SK-N-SH (cell line): ENCODE measurements at regions not wholly inside any gene's neighbourhood (a gene's known extent, or its start where the extent isn't known, plus 50 kb on each side); places are given as distances from the start of the nearest gene placed in this dataset.

ENCODE experiments used
- CTCF ChIA-PET: fragments of 300-600, 350-600 bp; formaldehyde crosslinking; extraction: SDS; loops from one replicate; lab custom pipeline; 2021; lab: Yijun Ruan, JAX
- POLR2A ChIA-PET: fragments of 350-600 bp; sonication (Branson Sonifier 250); formaldehyde crosslinking; extraction: SDS; loops from one replicate; lab custom pipeline; 2020; ENCODE audit warnings: antibody characterized with exemption, inconsistent platforms; lab: Yijun Ruan, JAX
- DNase-seq: peaks from one replicate; pipeline ENCODE4 v3.0.0; 2012
- H2AFZ ChIP-seq: fragments of 200-600 bp; sonication (generic); 2 replicates; pipeline ENCODE4 v1.8.1; 2016; ENCODE audit warnings: antibody characterized with exemption, mild to moderate bottlenecking, low read depth
- H3F3A ChIP-seq: fragments of 200-600 bp; sonication (generic); replicated peaks from 2 replicates; pipeline ENCODE3; 2016; ENCODE audit warnings: antibody characterized with exemption, mild to moderate bottlenecking; ENCODE audit not compliant: insufficient read depth
- H3K27ac ChIP-seq, 2 experiments: fragments of 200-500 bp in 1 of 2; fragments of 200-600 bp in 1 of 2; sonication (Bioruptor generic) in 1 of 2; sonication (generic), shearing (Covaris generic) in 1 of 2; 2 replicates each; pipeline versions ENCODE4 v1.5.1 to v1.6.1; 2014 to 2016; ENCODE audit warnings: low read depth in 2 of 2, inconsistent platforms in 1 of 2, low read length in 1 of 2, mild to moderate bottlenecking in 1 of 2, mixed read lengths in 1 of 2
- H3K27me3 ChIP-seq: fragments of 200-600 bp; sonication (generic), shearing (Covaris generic); 2 replicates; pipeline ENCODE4 v1.6.1; 2016; ENCODE audit warnings: mixed run types; ENCODE audit not compliant: insufficient read depth
- H3K36me3 ChIP-seq, 2 experiments: fragments of 200-500 bp in 1 of 2; fragments of 200-600 bp in 1 of 2; sonication (Bioruptor generic) in 1 of 2; sonication (generic) in 1 of 2; replicated peaks in 1 of 2; 2 replicates each; pipeline versions ENCODE3 to v1.5.1; 2014 to 2016; ENCODE audit warnings: low read length in 1 of 2, mild to moderate bottlenecking in 1 of 2; ENCODE audit not compliant: insufficient read depth in 2 of 2, control insufficient read depth in 1 of 2
- H3K4me1 ChIP-seq, 2 experiments: fragments of 200-500 bp in 1 of 2; fragments of 200-600 bp in 1 of 2; sonication (Bioruptor generic) in 1 of 2; sonication (generic), shearing (Covaris generic) in 1 of 2; 2 replicates each; pipeline versions ENCODE4 v1.5.1 to v1.6.1; 2014 to 2016; ENCODE audit warnings: low read depth in 1 of 2, low read length in 1 of 2, mixed run types in 1 of 2; ENCODE audit not compliant: insufficient read depth in 2 of 2, control insufficient read depth in 1 of 2
- H3K4me2 ChIP-seq: fragments of 200-600 bp; sonication (generic), shearing (Covaris generic); 2 replicates; pipeline ENCODE4 v1.6.1; 2017; ENCODE audit warnings: mixed run types
- H3K4me3 ChIP-seq, 2 experiments: fragments of 200-500 bp in 1 of 2; fragments of 200-600 bp in 1 of 2; sonication (Bioruptor generic) in 1 of 2; sonication (generic), shearing (Covaris generic) in 1 of 2; 2 replicates each; pipeline versions ENCODE4 v1.5.1 to v1.8.1; 2014 to 2016; ENCODE audit warnings: low read depth in 2 of 2, inconsistent platforms in 1 of 2, low read length in 1 of 2, mild to moderate bottlenecking in 1 of 2, mixed read lengths in 1 of 2, moderate library complexity in 1 of 2
- H3K79me2 ChIP-seq: fragments of 200-600 bp; sonication (generic); 2 replicates; pipeline ENCODE4 v1.8.1; 2017; ENCODE audit warnings: mild to moderate bottlenecking; ENCODE audit not compliant: insufficient read depth
- H3K9ac ChIP-seq: fragments of 200-600 bp; sonication (generic); 2 replicates; pipeline ENCODE4 v1.6.1; 2017; ENCODE audit warnings: mixed run types
- H3K9me2 ChIP-seq: fragments of 200-600 bp; sonication (generic); 2 replicates; pipeline ENCODE4 v1.6.1; 2017; ENCODE audit warnings: mixed run types
- H3K9me3 ChIP-seq: fragments of 200-600 bp; sonication (generic); 2 replicates; pipeline ENCODE4 v1.6.1; 2017; ENCODE audit warnings: mixed run types, mild to moderate bottlenecking, moderate library complexity
- H4K20me1 ChIP-seq: fragments of 200-600 bp; sonication (generic); 2 replicates; pipeline ENCODE4 v1.6.1; 2017; ENCODE audit warnings: mild to moderate bottlenecking, mixed run types; ENCODE audit not compliant: insufficient read depth
- CHD2 ChIP-seq: fragments of 150-350 bp; IDR thresholded peaks from 2 replicates; pipeline ENCODE4 v1.6.1; 2018; ENCODE audit warnings: low read length; ENCODE audit not compliant: partially characterized antibody
- EZH2phosphoT487 ChIP-seq: fragments of 200-600 bp; sonication (generic); IDR thresholded peaks from 2 replicates; pipeline ENCODE4 v1.6.1; 2017; ENCODE audit warnings: low read depth, mixed run types, mild to moderate bottlenecking, antibody characterized with exemption, moderate library complexity, borderline replicate concordance
- FOSL2 ChIP-seq: IDR thresholded peaks from 2 replicates; pipeline ENCODE4 v1.4.0; 2012; ENCODE audit warnings: low read depth, mild to moderate bottlenecking, moderate library complexity, borderline replicate concordance
- FOXJ3 ChIP-seq: sonication (generic); formaldehyde crosslinking; IDR thresholded peaks from 2 replicates; pipeline ENCODE4 v1.5.1; 2020; ENCODE audit warnings: mild to moderate bottlenecking, missing genetic modification reagents
- FOXM1 ChIP-seq: IDR thresholded peaks from 2 replicates; pipeline ENCODE4 v1.4.0; 2012; ENCODE audit warnings: low read depth, mild to moderate bottlenecking
- GABPA ChIP-seq: IDR thresholded peaks from 2 replicates; pipeline ENCODE4 v1.4.0; 2012; ENCODE audit warnings: low read depth, mild to moderate bottlenecking
- MXI1 ChIP-seq: IDR thresholded peaks from 2 replicates; pipeline ENCODE4 v1.6.1; 2012; ENCODE audit warnings: mild to moderate bottlenecking, low read depth, low read length, improper control_type of control experiment
- NFIC ChIP-seq: IDR thresholded peaks from 2 replicates; pipeline ENCODE4 v1.4.0; 2012; ENCODE audit warnings: borderline replicate concordance
- RAD21 ChIP-seq: IDR thresholded peaks from 2 replicates; pipeline ENCODE4 v1.6.1; 2012; ENCODE audit warnings: mild to moderate bottlenecking, low read length
- RFX5 ChIP-seq: IDR thresholded peaks from 2 replicates; pipeline ENCODE4 v1.6.1; 2012; ENCODE audit warnings: mild to moderate bottlenecking, improper control_type of control experiment, low read length
- TCF12 ChIP-seq: IDR thresholded peaks from 2 replicates; pipeline ENCODE4 v1.4.0; 2012
- TEAD4 ChIP-seq: IDR thresholded peaks from 2 replicates; pipeline ENCODE4 v1.4.0; 2012; ENCODE audit warnings: mild to moderate bottlenecking, borderline replicate concordance; ENCODE audit not compliant: insufficient read depth
- WGBS: methylation state at CpG from one replicate; pipeline ENCODE4 v1.1.6; 2017; ENCODE audit warnings: low lambda C conversion rate; 5-methylcytosine and 5-hydroxymethylcytosine counted together
- TF ChIP-seq, protein P1 (sequence below): IDR thresholded peaks from 2 replicates; pipeline ENCODE4 v1.4.0; 2012; ENCODE audit warnings: low read depth
- TF ChIP-seq, protein P2 (sequence below): fragments of 200-600 bp; sonication (generic); IDR thresholded peaks from 2 replicates; pipeline ENCODE4 v1.6.1; 2017; ENCODE audit warnings: antibody characterized with exemption, mild to moderate bottlenecking, moderate library complexity
- TF ChIP-seq, protein P3 (sequence below): IDR thresholded peaks from 2 replicates; pipeline ENCODE4 v1.6.1; 2012; ENCODE audit warnings: mild to moderate bottlenecking, low read depth, low read length, moderate library complexity

DNA sequence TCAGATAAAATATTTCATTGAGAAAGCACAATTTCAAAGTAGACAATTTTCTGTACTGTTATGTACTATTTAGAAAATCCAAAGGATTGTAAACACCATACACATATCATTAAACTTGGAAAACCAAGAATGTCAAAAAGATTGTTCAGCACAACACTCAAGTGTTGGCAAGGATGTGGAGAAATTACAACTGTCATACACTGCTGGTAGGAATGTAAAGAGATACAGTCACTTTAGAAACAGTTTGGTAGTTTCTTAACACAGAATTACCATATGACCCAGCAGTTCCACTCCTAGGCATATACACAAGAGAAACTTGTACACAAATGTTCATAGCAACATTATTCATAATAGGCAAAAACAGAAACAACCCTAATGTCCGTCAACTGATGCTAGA, 71.2 kb downstream of the OR2K2 start (continued):
- TF ChIP-seq FOXM1 (no peak), RAD21 (no peak), MXI1 (no peak)
- TF ChIP-seq, protein P1, sequence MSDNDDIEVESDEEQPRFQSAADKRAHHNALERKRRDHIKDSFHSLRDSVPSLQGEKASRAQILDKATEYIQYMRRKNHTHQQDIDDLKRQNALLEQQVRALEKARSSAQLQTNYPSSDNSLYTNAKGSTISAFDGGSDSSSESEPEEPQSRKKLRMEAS, result no peak

DNA sequence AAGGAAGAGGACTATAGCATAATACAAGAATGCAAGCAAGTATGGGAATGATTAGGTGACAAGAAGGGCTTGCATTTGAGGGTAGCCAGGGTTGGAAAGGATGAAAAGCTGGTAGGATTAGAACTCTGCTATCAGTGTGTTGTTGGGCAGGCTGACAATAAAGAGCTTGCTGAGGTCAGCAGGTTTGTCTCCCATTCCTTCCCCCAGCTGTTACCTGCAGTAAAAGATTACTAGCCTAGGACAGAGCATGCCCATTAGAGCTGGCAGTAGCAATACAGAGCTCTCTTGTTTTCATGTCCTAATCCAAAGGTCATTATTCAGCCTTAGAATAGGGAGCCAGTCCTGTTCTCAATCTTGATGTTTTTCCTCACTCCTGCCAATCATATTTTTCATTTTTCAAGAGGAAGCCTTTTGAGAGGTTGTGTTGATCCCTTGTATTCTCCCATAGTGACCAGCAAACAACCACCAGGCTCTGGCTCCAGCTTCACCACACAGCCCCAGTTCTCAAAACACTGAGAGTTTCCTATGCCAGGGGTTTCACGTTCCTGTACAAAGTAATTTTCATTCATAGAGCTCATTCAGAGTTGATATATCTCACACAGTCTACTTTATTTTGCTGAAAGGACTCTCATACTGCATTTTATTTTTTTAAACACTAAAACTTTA, 71.7 kb downstream of the OR2K2 start:
- no peak overlapping the region for H2AFZ ChIP-seq
- H3K36me3 ChIP-seq, result no peaks in the 10 kb centered on the region
- WGBS, result 28% methylated on average over 1 of the region's 1 CpG
- no peaks in the 10 kb centered on the region for H3K4me1 ChIP-seq
- DNase-seq, result no peak
- no peak overlapping the region for H3K9ac ChIP-seq
- H3K27ac ChIP-seq, result no peak overlapping the region
- no peak overlapping the region for H3K4me2 ChIP-seq
- no peaks in the 10 kb centered on the region for H3K27me3 ChIP-seq
- no peaks in the 10 kb centered on the region for H3K79me2 ChIP-seq
- TF ChIP-seq TCF12 (no peak), FOSL2 (no peak), CHD2 (no peak), TEAD4 (no peak), FOXJ3 (CRISPR knock-in tag) (no peak), EZH2phosphoT487 (no peak)
- TF ChIP-seq, protein P2, sequence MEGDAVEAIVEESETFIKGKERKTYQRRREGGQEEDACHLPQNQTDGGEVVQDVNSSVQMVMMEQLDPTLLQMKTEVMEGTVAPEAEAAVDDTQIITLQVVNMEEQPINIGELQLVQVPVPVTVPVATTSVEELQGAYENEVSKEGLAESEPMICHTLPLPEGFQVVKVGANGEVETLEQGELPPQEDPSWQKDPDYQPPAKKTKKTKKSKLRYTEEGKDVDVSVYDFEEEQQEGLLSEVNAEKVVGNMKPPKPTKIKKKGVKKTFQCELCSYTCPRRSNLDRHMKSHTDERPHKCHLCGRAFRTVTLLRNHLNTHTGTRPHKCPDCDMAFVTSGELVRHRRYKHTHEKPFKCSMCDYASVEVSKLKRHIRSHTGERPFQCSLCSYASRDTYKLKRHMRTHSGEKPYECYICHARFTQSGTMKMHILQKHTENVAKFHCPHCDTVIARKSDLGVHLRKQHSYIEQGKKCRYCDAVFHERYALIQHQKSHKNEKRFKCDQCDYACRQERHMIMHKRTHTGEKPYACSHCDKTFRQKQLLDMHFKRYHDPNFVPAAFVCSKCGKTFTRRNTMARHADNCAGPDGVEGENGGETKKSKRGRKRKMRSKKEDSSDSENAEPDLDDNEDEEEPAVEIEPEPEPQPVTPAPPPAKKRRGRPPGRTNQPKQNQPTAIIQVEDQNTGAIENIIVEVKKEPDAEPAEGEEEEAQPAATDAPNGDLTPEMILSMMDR, result no peak
- TF ChIP-seq, all 33 proteins: peak for 0
- ChIA-PET CTCF (interaction anchor here (1.1 kb wide), 1 partner anchor 10 kb away, joined by 3 read pairs; no protein-coding TSS in a partner anchor), POLR2A (no interaction called here)
- H3K4me3 ChIP-seq, result no peak overlapping the region
- H3F3A ChIP-seq, result no peaks in the 10 kb centered on the region
- H4K20me1 ChIP-seq, result no peaks in the 10 kb centered on the region
- H3K9me3 ChIP-seq, result no peaks in the 10 kb centered on the region
- H3K9me2 ChIP-seq, result no peaks in the 10 kb centered on the region

DNA sequence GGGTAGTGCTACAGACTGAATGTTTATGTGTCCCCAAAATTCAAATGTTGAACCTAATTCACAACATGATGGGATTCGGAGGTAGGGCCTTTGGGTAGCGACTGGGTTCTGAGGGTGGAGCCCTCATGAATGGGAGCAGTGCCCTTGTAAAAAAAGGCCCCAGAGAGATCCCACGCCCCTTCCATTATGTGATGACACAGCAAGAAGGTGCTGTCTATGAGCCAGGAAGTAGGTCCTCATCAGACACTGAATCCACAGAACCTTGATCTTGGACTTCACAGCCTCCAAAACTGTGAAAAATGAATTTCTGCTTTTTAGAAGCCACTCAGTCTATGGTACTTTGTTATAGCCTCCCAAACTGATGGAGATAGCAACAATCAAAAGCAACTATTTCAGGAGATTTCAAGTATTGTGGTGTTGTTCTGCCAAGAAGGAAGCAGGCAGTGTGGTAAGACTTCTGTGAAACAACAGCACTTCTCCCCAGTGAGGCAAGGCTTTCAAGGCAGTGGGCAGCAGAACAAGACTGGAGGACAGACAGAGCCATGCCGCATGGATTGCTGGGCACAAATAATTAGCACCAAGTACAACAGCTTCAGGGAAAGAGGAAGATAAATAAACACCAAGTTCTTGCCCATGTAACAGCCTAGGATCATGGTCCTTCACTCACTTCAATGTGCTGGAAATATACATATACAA, 76.1 kb downstream of the OR2K2 start:
- ChIA-PET CTCF (no interaction called here), POLR2A (no interaction called here)
- no peaks in the 10 kb centered on the region; a peak in 1 of 4 replicates for H3K4me1 ChIP-seq
- H3K36me3 ChIP-seq, result no peaks in the 10 kb centered on the region
- H3K27me3 ChIP-seq, result no peaks in the 10 kb centered on the region
- WGBS, result 87% methylated on average over 4 of the region's 4 CpGs
- no peak overlapping the region for H3K9ac ChIP-seq
- no peaks in the 10 kb centered on the region for H3K79me2 ChIP-seq
- TF ChIP-seq FOXM1 (no peak), GABPA (no peak), RFX5 (no peak), FOXJ3 (CRISPR knock-in tag) (no peak), EZH2phosphoT487 (no peak), FOSL2 (no peak), TEAD4 (no peak), CHD2 (no peak), NFIC (no peak)
- TF ChIP-seq, protein P3, sequence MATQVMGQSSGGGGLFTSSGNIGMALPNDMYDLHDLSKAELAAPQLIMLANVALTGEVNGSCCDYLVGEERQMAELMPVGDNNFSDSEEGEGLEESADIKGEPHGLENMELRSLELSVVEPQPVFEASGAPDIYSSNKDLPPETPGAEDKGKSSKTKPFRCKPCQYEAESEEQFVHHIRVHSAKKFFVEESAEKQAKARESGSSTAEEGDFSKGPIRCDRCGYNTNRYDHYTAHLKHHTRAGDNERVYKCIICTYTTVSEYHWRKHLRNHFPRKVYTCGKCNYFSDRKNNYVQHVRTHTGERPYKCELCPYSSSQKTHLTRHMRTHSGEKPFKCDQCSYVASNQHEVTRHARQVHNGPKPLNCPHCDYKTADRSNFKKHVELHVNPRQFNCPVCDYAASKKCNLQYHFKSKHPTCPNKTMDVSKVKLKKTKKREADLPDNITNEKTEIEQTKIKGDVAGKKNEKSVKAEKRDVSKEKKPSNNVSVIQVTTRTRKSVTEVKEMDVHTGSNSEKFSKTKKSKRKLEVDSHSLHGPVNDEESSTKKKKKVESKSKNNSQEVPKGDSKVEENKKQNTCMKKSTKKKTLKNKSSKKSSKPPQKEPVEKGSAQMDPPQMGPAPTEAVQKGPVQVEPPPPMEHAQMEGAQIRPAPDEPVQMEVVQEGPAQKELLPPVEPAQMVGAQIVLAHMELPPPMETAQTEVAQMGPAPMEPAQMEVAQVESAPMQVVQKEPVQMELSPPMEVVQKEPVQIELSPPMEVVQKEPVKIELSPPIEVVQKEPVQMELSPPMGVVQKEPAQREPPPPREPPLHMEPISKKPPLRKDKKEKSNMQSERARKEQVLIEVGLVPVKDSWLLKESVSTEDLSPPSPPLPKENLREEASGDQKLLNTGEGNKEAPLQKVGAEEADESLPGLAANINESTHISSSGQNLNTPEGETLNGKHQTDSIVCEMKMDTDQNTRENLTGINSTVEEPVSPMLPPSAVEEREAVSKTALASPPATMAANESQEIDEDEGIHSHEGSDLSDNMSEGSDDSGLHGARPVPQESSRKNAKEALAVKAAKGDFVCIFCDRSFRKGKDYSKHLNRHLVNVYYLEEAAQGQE, result no peak
- DNase-seq, result no peak
- no peak overlapping the region for H3K4me3 ChIP-seq
- H3K9me2 ChIP-seq, result no peaks in the 10 kb centered on the region
- H4K20me1 ChIP-seq, result no peaks in the 10 kb centered on the region
- H3K4me2 ChIP-seq, result no peak overlapping the region
- H2AFZ ChIP-seq, result no peak overlapping the region
- no peaks in the 10 kb centered on the region for H3F3A ChIP-seq
- H3K27ac ChIP-seq, result no peak overlapping the region
- no peaks in the 10 kb centered on the region for H3K9me3 ChIP-seq
